Neural cell (in vitro differentiated cells): ENCODE measurements at regions not wholly inside any gene's neighbourhood (a gene's known extent, or its start where the extent isn't known, plus 50 kb on each side); places are given as distances from the start of the nearest gene placed in this dataset.

Source experiments
- H2AFZ ChIP-seq: fragments of 200-600, 300-800 bp; sonication (generic), shearing (Covaris generic); 2 replicates; pipeline ENCODE4 v1.6.0; 2014; ENCODE audit warnings: low read depth, mild to moderate bottlenecking, antibody characterized with exemption, low read length, moderate library complexity
- H3F3A ChIP-seq: fragments of 200-600 bp; shearing (Covaris generic); 2 replicates; pipeline ENCODE4 v1.6.1; 2016; ENCODE audit warnings: mild to moderate bottlenecking, moderate library complexity, mixed read lengths, antibody characterized with exemption, low read length; ENCODE audit not compliant: insufficient read depth, poor library complexity, severe bottlenecking
- H3K27ac ChIP-seq: fragments of 200-600, 300-800 bp; sonication (generic), shearing (Covaris generic); 2 replicates; pipeline ENCODE4 v1.5.1; 2014; ENCODE audit warnings: mild to moderate bottlenecking, low read length, moderate library complexity
- H3K27me3 ChIP-seq: fragments of 300-800, 200-600 bp; sonication (generic), shearing (Covaris generic); 2 replicates; pipeline ENCODE4 v1.6.0; 2014; ENCODE audit warnings: mild to moderate bottlenecking, low read depth, low read length, moderate library complexity; ENCODE audit not compliant: insufficient read depth
- H3K36me3 ChIP-seq: fragments of 300-800, 200-600 bp; sonication (generic), shearing (Covaris generic); 2 replicates; pipeline ENCODE4 v1.5.1; 2014; ENCODE audit warnings: mild to moderate bottlenecking, antibody characterized with exemption, low read length, moderate library complexity; ENCODE audit not compliant: insufficient read depth
- H3K4me2 ChIP-seq: fragments of 300-800, 200-600 bp; sonication (generic), shearing (Covaris generic); 2 replicates; pipeline ENCODE4 v1.6.0; 2014; ENCODE audit warnings: mild to moderate bottlenecking, low read length
- H3K4me3 ChIP-seq: fragments of 300-800, 200-600 bp; sonication (generic), shearing (Covaris generic); 2 replicates; pipeline ENCODE4 v1.5.1; 2014; ENCODE audit warnings: mild to moderate bottlenecking, low read length, moderate library complexity
- H3K79me2 ChIP-seq: fragments of 200-600 bp; shearing (Covaris generic); replicated peaks from 2 replicates; pipeline ENCODE4 v1.6.0; 2014; ENCODE audit warnings: mild to moderate bottlenecking, low read length, moderate library complexity; ENCODE audit not compliant: insufficient read depth
- H3K9ac ChIP-seq: fragments of 300-800, 200-600 bp; sonication (generic), shearing (Covaris generic); 2 replicates; pipeline ENCODE4 v1.6.1; 2016; ENCODE audit warnings: mild to moderate bottlenecking, low read length, mixed read lengths
- H3K9me2 ChIP-seq: fragments of 200-600 bp; shearing (Covaris generic); 2 replicates; pipeline ENCODE4 v1.6.1; 2016; ENCODE audit warnings: mild to moderate bottlenecking, low read length, mixed read lengths; ENCODE audit not compliant: insufficient read depth
- H3K9me3 ChIP-seq: fragments of 200-600, 300-800 bp; sonication (generic), shearing (Covaris generic); 2 replicates; pipeline ENCODE4 v1.6.1; 2016; ENCODE audit warnings: mild to moderate bottlenecking, mixed run types, low read length, moderate library complexity, mixed read lengths
- H4K20me1 ChIP-seq: fragments of 200-600 bp; shearing (Covaris generic); 2 replicates; pipeline ENCODE4 v1.6.1; 2016; ENCODE audit warnings: mild to moderate bottlenecking, mixed run types; ENCODE audit not compliant: insufficient read depth
- EP300 ChIP-seq: fragments of 450-650 bp; conservative IDR thresholded peaks from 2 replicates; pipeline ENCODE4 v1.6.1; 2014; ENCODE audit warnings: antibody characterized with exemption, mild to moderate bottlenecking, moderate library complexity; ENCODE audit not compliant: poor library complexity, severe bottlenecking
- EZH2 ChIP-seq: fragments of 200-600, 300-800 bp; shearing (Covaris generic), sonication (generic); IDR thresholded peaks from 2 replicates; pipeline ENCODE4 v1.6.1; 2014; ENCODE audit warnings: antibody characterized with exemption, low read length, borderline replicate concordance, mild to moderate bottlenecking; ENCODE audit not compliant: insufficient read depth, poor library complexity, severe bottlenecking
- MXI1 ChIP-seq: fragments of 450-650 bp; conservative IDR thresholded peaks from 2 replicates; pipeline ENCODE4 v1.6.1; 2014; ENCODE audit warnings: antibody characterized with exemption, mild to moderate bottlenecking; ENCODE audit not compliant: poor library complexity, severe bottlenecking
- POLR2AphosphoS5 ChIP-seq: IDR thresholded peaks from 2 replicates; pipeline ENCODE4 v1.6.1; 2012
- RAD21 ChIP-seq: fragments of 450-650 bp; conservative IDR thresholded peaks from 2 replicates; pipeline ENCODE4 v1.6.1; 2014; ENCODE audit warnings: antibody characterized with exemption, mild to moderate bottlenecking, moderate library complexity
- SMC3 ChIP-seq: fragments of 450-650 bp; conservative IDR thresholded peaks from 2 replicates; pipeline ENCODE4 v1.6.1; 2014; ENCODE audit warnings: antibody characterized with exemption, mild to moderate bottlenecking, moderate library complexity; ENCODE audit not compliant: poor library complexity
- TAF1 ChIP-seq: IDR thresholded peaks from 2 replicates; pipeline ENCODE4 v1.6.1; 2012; ENCODE audit warnings: low read depth
- TF ChIP-seq, protein P1 (sequence below): fragments of 450-650 bp; IDR thresholded peaks from 2 replicates; pipeline ENCODE4 v1.5.1; 2014; ENCODE audit warnings: antibody characterized with exemption, mild to moderate bottlenecking, moderate library complexity; ENCODE audit not compliant: poor library complexity, severe bottlenecking
- TF ChIP-seq, protein P2 (sequence below): IDR thresholded peaks from 2 replicates; pipeline ENCODE4 v1.6.1; 2012; ENCODE audit warnings: borderline replicate concordance

DNA sequence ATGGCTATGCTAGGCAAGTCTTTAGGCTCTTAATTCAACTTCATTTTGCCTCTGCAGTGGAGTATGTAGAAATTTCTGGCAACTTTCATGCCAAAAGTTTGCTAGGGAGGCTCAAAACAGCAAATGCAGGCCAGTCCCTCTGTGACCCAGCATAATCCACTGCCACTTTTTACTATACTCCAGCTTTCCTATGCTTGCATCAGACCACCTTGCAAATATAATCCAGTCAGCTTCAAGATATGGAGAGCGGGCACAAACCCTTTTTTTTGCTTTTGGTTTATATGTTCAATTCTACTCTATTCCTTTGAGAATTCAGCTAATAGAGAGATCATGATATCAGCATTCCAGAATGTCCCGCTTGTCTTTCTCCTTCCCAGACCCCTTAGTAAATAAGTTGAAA, 192.0 kb upstream of the PABPC4L start:
- H3K9ac ChIP-seq, result no peak overlapping the region
- H2AFZ ChIP-seq, result no peak overlapping the region
- peaks cover 3% of the 10 kb centered on the region for H3K9me3 ChIP-seq
- H3K4me3 ChIP-seq, result no peak overlapping the region
- H3K79me2 ChIP-seq, result no peaks in the 10 kb centered on the region
- H3K4me2 ChIP-seq, result no peak overlapping the region
- no peaks in the 10 kb centered on the region for H3K9me2 ChIP-seq
- H3F3A ChIP-seq, result no peaks in the 10 kb centered on the region
- no peaks in the 10 kb centered on the region for H3K27me3 ChIP-seq
- no peaks in the 10 kb centered on the region for H3K36me3 ChIP-seq
- no peak overlapping the region for H3K27ac ChIP-seq
- TF ChIP-seq EP300, result no peak
- TF ChIP-seq SMC3, result no peak
- no peak for TF ChIP-seq MXI1
- no peak for TF ChIP-seq POLR2AphosphoS5
- TF ChIP-seq, protein P1, sequence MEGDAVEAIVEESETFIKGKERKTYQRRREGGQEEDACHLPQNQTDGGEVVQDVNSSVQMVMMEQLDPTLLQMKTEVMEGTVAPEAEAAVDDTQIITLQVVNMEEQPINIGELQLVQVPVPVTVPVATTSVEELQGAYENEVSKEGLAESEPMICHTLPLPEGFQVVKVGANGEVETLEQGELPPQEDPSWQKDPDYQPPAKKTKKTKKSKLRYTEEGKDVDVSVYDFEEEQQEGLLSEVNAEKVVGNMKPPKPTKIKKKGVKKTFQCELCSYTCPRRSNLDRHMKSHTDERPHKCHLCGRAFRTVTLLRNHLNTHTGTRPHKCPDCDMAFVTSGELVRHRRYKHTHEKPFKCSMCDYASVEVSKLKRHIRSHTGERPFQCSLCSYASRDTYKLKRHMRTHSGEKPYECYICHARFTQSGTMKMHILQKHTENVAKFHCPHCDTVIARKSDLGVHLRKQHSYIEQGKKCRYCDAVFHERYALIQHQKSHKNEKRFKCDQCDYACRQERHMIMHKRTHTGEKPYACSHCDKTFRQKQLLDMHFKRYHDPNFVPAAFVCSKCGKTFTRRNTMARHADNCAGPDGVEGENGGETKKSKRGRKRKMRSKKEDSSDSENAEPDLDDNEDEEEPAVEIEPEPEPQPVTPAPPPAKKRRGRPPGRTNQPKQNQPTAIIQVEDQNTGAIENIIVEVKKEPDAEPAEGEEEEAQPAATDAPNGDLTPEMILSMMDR, result no peak
- TF ChIP-seq, protein P2, sequence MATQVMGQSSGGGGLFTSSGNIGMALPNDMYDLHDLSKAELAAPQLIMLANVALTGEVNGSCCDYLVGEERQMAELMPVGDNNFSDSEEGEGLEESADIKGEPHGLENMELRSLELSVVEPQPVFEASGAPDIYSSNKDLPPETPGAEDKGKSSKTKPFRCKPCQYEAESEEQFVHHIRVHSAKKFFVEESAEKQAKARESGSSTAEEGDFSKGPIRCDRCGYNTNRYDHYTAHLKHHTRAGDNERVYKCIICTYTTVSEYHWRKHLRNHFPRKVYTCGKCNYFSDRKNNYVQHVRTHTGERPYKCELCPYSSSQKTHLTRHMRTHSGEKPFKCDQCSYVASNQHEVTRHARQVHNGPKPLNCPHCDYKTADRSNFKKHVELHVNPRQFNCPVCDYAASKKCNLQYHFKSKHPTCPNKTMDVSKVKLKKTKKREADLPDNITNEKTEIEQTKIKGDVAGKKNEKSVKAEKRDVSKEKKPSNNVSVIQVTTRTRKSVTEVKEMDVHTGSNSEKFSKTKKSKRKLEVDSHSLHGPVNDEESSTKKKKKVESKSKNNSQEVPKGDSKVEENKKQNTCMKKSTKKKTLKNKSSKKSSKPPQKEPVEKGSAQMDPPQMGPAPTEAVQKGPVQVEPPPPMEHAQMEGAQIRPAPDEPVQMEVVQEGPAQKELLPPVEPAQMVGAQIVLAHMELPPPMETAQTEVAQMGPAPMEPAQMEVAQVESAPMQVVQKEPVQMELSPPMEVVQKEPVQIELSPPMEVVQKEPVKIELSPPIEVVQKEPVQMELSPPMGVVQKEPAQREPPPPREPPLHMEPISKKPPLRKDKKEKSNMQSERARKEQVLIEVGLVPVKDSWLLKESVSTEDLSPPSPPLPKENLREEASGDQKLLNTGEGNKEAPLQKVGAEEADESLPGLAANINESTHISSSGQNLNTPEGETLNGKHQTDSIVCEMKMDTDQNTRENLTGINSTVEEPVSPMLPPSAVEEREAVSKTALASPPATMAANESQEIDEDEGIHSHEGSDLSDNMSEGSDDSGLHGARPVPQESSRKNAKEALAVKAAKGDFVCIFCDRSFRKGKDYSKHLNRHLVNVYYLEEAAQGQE, result no peak
- TF ChIP-seq RAD21, result no peak
- TF ChIP-seq TAF1, result no peak
- no peaks in the 10 kb centered on the region for H4K20me1 ChIP-seq

DNA sequence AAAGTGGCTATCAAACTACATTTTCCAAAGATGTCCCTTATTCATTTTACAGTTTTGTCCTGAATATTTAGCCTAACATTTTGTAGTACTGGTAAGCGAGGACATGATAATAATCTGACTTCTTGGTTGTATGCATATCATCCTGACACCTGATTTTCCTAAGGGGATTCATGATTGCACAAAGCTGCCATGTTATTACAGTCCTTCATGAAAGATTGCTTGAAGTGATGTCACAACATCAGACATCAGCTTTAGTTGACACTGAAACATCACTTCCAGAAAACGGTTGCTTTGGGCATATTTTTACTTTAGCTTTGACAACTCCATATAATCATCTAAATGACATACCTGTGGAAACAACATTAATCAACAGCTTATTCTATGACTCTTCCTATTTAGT, 188.7 kb upstream of the PABPC4L start:
- H3K4me3 ChIP-seq, result no peak overlapping the region
- no peaks in the 10 kb centered on the region for H3K36me3 ChIP-seq
- H3K27me3 ChIP-seq, result no peaks in the 10 kb centered on the region
- H3F3A ChIP-seq, result no peaks in the 10 kb centered on the region
- no peak overlapping the region for H3K9ac ChIP-seq
- H2AFZ ChIP-seq, result no peak overlapping the region
- no peaks in the 10 kb centered on the region for H3K9me3 ChIP-seq
- H3K4me2 ChIP-seq, result no peak overlapping the region
- TF ChIP-seq RAD21 (peak; percentile 24), MXI1 (no peak), EP300 (peak; percentile 99), POLR2AphosphoS5 (peak; percentile 100), SMC3 (peak; percentile 26), EZH2 (no peak), TAF1 (no peak)
- TF ChIP-seq, protein P2, result peak; percentile 73
- TF ChIP-seq, protein P1, result no peak
- H4K20me1 ChIP-seq, result no peaks in the 10 kb centered on the region
- no peak overlapping the region for H3K27ac ChIP-seq
- H3K9me2 ChIP-seq, result no peaks in the 10 kb centered on the region
- no peaks in the 10 kb centered on the region for H3K79me2 ChIP-seq
